ENCODE measurements at regions not wholly inside any gene's neighbourhood (a gene's known extent, or its start where the extent isn't known, plus 50 kb on each side); places are given as distances from the start of the nearest gene placed in this dataset.

GRCh38 chr10:2836921-2837662 is 230.3 kb upstream of the PFKP start:
- TF ChIP-seq CTCF (IDR thresholded peaks at IDR 0.05): no peak
- TF ChIP-seq POLR2A (IDR thresholded peaks at IDR 0.05): no peak
- TF ChIP-seq POLR2AphosphoS5 (IDR thresholded peaks at IDR 0.05; ENCODE audit: insufficient read depth in 1 of 2, low read depth in 1 of 2): no peak
